ENCODE measurements at regions not wholly inside any gene's neighbourhood (a gene's known extent, or its start where the extent isn't known, plus 50 kb on each side); places are given as distances from the start of the nearest gene placed in this dataset.
"Not testable (repeated sequence)": the region's sequence is repeated elsewhere in the genome, so short reads cannot be mapped to it uniquely, and the experiment has no call there.

- DNase-seq (ENCODE audit: low spot score), result no peak
- no peaks in the 10 kb centered on the region for H3K4me1 Mint-ChIP-seq (ENCODE audit: low read depth)
- TF ChIP-seq CTCF (IDR thresholded peaks at IDR 0.05), result no peak
- H3K27ac Mint-ChIP-seq (ENCODE audit: unreplicated experiment), result no peak overlapping the region
- H3K9me3 Mint-ChIP-seq (ENCODE audit: low read depth), result no peaks in the 10 kb centered on the region
- peaks cover 12% of the 10 kb centered on the region for H3K27me3 Mint-ChIP-seq (ENCODE audit: low read depth)
- no peak overlapping the region for H3K4me3 Mint-ChIP-seq (ENCODE audit: unreplicated experiment)
- H3K36me3 Mint-ChIP-seq (ENCODE audit: low read depth), result no peaks in the 10 kb centered on the region
Observed at GRCh38 chr3:65144791-65145351, 457.1 kb upstream of the ADAMTS9 start.

DNA sequence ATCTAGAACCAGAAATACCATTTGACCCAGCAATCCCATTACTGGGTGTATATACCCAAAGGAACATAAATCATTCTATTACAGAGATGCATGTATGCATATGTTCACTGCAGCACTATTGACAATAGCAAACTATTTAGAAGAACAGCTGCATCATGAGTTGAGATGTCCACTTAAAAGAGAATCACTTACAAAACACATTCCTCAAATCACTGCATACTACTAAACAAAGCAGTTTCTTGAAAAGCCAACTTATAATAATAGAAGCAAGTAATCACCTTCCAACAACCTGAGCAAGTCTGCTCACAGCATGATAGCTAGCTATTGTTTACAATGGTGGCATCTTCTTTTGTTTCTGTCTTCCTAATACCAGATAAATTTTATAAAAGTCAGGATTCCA lies 454.7 kb upstream of the ADAMTS9 start:
- TF ChIP-seq CTCF (IDR thresholded peaks at IDR 0.05), result no peak
- Mint-ChIP-seq H3K27me3 (ENCODE audit: low read depth) (peaks cover 28% of the 10 kb centered on the region), H3K4me1 (ENCODE audit: low read depth) (no peaks in the 10 kb centered on the region), H3K36me3 (ENCODE audit: low read depth) (no peaks in the 10 kb centered on the region), H3K9me3 (ENCODE audit: low read depth) (no peaks in the 10 kb centered on the region), H3K4me3 (ENCODE audit: unreplicated experiment) (no peak overlapping the region), H3K27ac (ENCODE audit: unreplicated experiment) (no peak overlapping the region)
- DNase-seq (ENCODE audit: low spot score), result no peak

DNA sequence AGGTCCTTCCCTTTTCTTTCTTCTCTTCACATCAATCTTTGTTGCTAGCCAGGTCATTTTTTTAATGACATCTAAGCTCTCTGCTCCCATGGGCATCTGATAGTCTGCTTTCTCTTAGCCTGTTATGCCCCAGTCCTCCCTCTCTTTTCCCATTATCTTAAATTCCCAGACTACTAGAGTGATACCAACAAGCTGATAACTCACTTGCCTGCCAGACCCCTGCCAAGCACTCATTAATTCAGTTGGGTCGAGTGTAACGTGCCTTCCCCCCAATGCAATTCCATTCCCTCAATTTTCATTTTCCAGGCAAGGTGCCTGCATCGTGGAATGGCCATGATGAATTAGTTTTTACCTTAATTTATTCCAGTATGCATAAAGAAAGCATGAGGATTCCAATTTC lies 450.8 kb upstream of the ADAMTS9 start:
- TF ChIP-seq CTCF (IDR thresholded peaks at IDR 0.05), result no peak
- no peak for DNase-seq (ENCODE audit: low spot score)
- peaks cover 24% of the 10 kb centered on the region for H3K27me3 Mint-ChIP-seq (ENCODE audit: low read depth)
- peaks cover 5% of the 10 kb centered on the region for H3K4me1 Mint-ChIP-seq (ENCODE audit: low read depth)
- H3K27ac Mint-ChIP-seq (ENCODE audit: unreplicated experiment), result no peak overlapping the region
- no peak overlapping the region for H3K4me3 Mint-ChIP-seq (ENCODE audit: unreplicated experiment)
- no peaks in the 10 kb centered on the region for H3K9me3 Mint-ChIP-seq (ENCODE audit: low read depth)
- H3K36me3 Mint-ChIP-seq (ENCODE audit: low read depth), result no peaks in the 10 kb centered on the region

DNA sequence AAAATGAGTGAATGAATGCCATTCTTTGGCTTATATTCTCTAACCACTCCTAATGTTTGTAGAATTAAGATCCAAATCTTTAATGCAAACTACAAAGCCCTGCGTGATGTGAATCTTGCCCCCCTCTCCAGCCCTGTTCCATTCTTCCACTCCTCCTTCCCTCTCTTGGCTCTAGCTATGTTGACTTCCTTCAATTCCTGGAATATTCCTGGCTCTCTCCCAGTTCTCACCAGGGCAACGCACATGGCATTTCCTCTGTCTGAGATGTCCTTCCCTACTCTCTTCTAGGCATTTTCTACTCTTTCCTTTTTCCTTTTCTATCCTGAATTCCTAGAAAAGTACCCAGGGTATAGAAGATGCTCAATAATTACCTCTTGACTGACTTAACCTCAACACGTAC lies 446.0 kb upstream of the ADAMTS9 start:
- not testable (repeated sequence) for H3K4me3 Mint-ChIP-seq (ENCODE audit: unreplicated experiment); H3K27ac Mint-ChIP-seq (ENCODE audit: unreplicated experiment); H3K9me3 Mint-ChIP-seq (ENCODE audit: low read depth); H3K36me3 Mint-ChIP-seq (ENCODE audit: low read depth); DNase-seq (ENCODE audit: low spot score); H3K4me1 Mint-ChIP-seq (ENCODE audit: low read depth)
- H3K27me3 Mint-ChIP-seq (ENCODE audit: low read depth), result peaks cover 10% of the 10 kb centered on the region

GRCh38 chr3:65130782-65131181 lies 443.0 kb upstream of the ADAMTS9 start:
- no peaks in the 10 kb centered on the region for H3K36me3 Mint-ChIP-seq (ENCODE audit: low read depth)
- no peak overlapping the region for H3K27ac Mint-ChIP-seq (ENCODE audit: unreplicated experiment)
- no peaks in the 10 kb centered on the region for H3K9me3 Mint-ChIP-seq (ENCODE audit: low read depth)
- DNase-seq (ENCODE audit: low spot score), result no peak
- no peak for TF ChIP-seq CTCF (IDR thresholded peaks at IDR 0.05)
- peaks cover 12% of the 10 kb centered on the region for H3K4me1 Mint-ChIP-seq (ENCODE audit: low read depth)
- H3K27me3 Mint-ChIP-seq (ENCODE audit: low read depth), result peaks cover 2% of the 10 kb centered on the region
- no peak overlapping the region for H3K4me3 Mint-ChIP-seq (ENCODE audit: unreplicated experiment)

DNA sequence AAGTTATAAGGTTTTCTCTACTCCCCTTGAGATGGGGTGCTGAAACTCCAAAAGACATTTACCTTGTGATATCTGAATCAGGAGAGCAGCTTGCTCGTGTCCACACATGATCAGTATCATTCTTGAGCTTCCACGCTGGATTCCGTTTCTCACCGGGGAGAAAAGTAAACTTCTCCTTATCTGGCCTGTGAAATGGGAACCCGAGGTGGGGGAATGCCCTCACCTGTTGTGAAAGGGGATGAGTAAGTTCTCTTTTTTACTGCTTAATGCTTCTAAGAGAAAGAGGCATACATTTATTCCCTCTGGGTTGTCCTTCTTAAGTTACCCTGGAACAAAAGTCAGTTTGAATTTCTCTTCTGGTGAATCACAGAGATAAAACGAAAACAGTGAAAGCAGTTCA lies 440.5 kb upstream of the ADAMTS9 start:
- Mint-ChIP-seq H3K27me3 (ENCODE audit: low read depth) (peaks cover 4% of the 10 kb centered on the region), H3K36me3 (ENCODE audit: low read depth) (no peaks in the 10 kb centered on the region), H3K4me3 (ENCODE audit: unreplicated experiment) (no peak overlapping the region), H3K27ac (ENCODE audit: unreplicated experiment) (no peak overlapping the region), H3K9me3 (ENCODE audit: low read depth) (peaks cover under 1% of the 10 kb centered on the region), H3K4me1 (ENCODE audit: low read depth) (peaks cover 6% of the 10 kb centered on the region)
- TF ChIP-seq CTCF (IDR thresholded peaks at IDR 0.05), result no peak
- no peak for DNase-seq (ENCODE audit: low spot score)
